Lower lobe of right lung (tissue), 2 donors: ENCODE measurements at regions not wholly inside any gene's neighbourhood (a gene's known extent, or its start where the extent isn't known, plus 50 kb on each side); places are given as distances from the start of the nearest gene placed in this dataset.
"Not testable (repeated sequence)": the region's sequence is repeated elsewhere in the genome, so short reads cannot be mapped to it uniquely, and the experiment has no call there.

Experiments
- ATAC-seq, 2 donors: fragments of 200-7000 bp; cut with Tn5 transposase; one replicate each; pipeline ENCODE4 v1.9.1; 2020 to 2022; ENCODE audit warnings: mild to moderate bottlenecking in 2 of 2, moderate library complexity in 2 of 2
- DNase-seq: peaks from one replicate; pipeline ENCODE4 v3.0.0-alpha.2; 2020
- H3K27ac ChIP-seq: fragments of 200-600 bp; one replicate; pipeline ENCODE4 v1.8.0; 2022
- H3K27me3 ChIP-seq: fragments of 200-600 bp; one replicate; pipeline ENCODE4 v1.8.0; 2022; ENCODE audit warnings: low read depth
- H3K36me3 ChIP-seq: fragments of 200-600 bp; one replicate; pipeline ENCODE4 v1.8.0; 2022; ENCODE audit warnings: mild to moderate bottlenecking
- H3K4me1 ChIP-seq: fragments of 200-600 bp; one replicate; pipeline ENCODE4 v1.8.0; 2022
- H3K4me3 ChIP-seq: fragments of 200-600 bp; one replicate; pipeline ENCODE4 v1.8.0; 2022; ENCODE audit warnings: mild to moderate bottlenecking
- H3K9me3 ChIP-seq: fragments of 200-600 bp; one replicate; pipeline ENCODE4 v1.8.0; 2022
- CTCF ChIP-seq: fragments of 200-600 bp; IDR thresholded peaks from one replicate; pipeline ENCODE4 v1.8.0; 2022; ENCODE audit warnings: antibody characterized with exemption, mild to moderate bottlenecking
- intact Hi-C: fragments of 100-400 bp; cut with DNase I; formaldehyde crosslinking; loops from one replicate; pipeline ENCODE4 v1.11.0; 2022
- donor health status: DM: no; HTN: yes; CAD: no; lungs with severe emphysema.

GRCh38 chr9:41643571-41644279 lies 454.6 kb upstream of the ZNG1F start:
- peak overlapping the region; percentile 79 for H3K27ac ChIP-seq
- TF ChIP-seq CTCF, result peak; percentile 21
- DNase-seq, result peak; percentile 86

GRCh38 chr9:41633726-41634125 lies 444.6 kb upstream of the ZNG1F start:
- H3K9me3 ChIP-seq, H3K27ac ChIP-seq, ATAC-seq, DNase-seq, H3K36me3 ChIP-seq, H3K4me1 ChIP-seq, intact Hi-C loops, H3K4me3 ChIP-seq, H3K27me3 ChIP-seq: not testable (repeated sequence)

More at GRCh38 chr9:41643571-41644279, 454.6 kb upstream of the ZNG1F start:
- ATAC-seq, result peak; percentile 95 to 99
- H3K36me3 ChIP-seq, H3K9me3 ChIP-seq, intact Hi-C loops, H3K4me1 ChIP-seq, H3K27me3 ChIP-seq: not testable (repeated sequence)
- H3K4me3 ChIP-seq, result peak overlapping the region; percentile 54

GRCh38 chr9:41623666-41624065 lies 434.5 kb upstream of the ZNG1F start:
- H3K9me3 ChIP-seq, H3K36me3 ChIP-seq, H3K27ac ChIP-seq, H3K4me1 ChIP-seq, H3K4me3 ChIP-seq, DNase-seq, H3K27me3 ChIP-seq, intact Hi-C loops, ATAC-seq: not testable (repeated sequence)

DNA sequence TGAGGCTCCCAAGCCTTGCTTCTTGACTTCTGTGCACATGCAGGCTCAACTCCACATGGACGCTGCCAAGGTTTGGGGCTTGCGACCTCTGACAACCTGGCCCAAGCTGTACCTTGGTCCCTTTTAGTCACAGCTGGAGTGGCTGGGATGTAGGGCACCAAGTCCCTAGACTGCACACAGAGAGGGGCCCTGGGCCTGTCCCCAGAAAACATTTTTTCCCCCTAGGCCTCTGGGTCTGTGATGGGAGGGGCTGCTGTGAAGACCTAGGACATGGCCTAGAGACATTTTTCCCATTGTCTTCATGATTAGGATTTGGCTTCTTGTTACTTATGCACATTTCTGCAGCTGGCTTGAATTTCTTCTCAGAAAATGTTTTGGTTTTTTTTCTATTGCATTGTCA lies 430.1 kb upstream of the ZNG1F start:
- H3K36me3 ChIP-seq, H3K9me3 ChIP-seq, ATAC-seq, H3K27me3 ChIP-seq, H3K27ac ChIP-seq, H3K4me3 ChIP-seq, DNase-seq, intact Hi-C loops, H3K4me1 ChIP-seq: not testable (repeated sequence)

- H3K4me1 ChIP-seq, intact Hi-C loops, ATAC-seq, H3K4me3 ChIP-seq, H3K27ac ChIP-seq, DNase-seq, H3K9me3 ChIP-seq, H3K27me3 ChIP-seq, H3K36me3 ChIP-seq: not testable (repeated sequence)
Measured at GRCh38 chr9:41606961-41607547, 417.9 kb upstream of the ZNG1F start.

DNA sequence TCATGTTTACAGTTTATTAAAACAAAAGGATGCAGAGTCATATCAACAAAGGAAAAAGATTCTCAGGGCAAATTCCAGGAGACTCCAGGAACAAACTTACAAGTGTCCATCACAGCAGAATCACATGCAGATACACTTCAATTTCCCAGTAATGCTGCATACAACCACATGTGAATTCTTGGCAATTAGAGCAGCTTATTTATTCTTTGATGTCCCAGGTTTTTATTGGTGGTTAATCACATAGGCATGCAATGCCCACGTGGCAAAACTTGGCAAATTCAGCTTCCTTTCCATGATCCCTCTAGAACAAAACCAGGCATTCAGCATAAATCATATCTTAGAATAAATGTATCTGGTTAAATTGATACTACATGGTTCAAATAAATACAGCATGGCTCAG lies 376.5 kb upstream of the ZNG1F start:
- H3K9me3 ChIP-seq, DNase-seq, intact Hi-C loops, ATAC-seq, H3K4me1 ChIP-seq, H3K27ac ChIP-seq, H3K27me3 ChIP-seq, H3K36me3 ChIP-seq, H3K4me3 ChIP-seq: not testable (repeated sequence)
